ENCODE measurements at regions not wholly inside any gene's neighbourhood (a gene's known extent, or its start where the extent isn't known, plus 50 kb on each side); places are given as distances from the start of the nearest gene placed in this dataset.

- TF ChIP-seq POLR2A (IDR thresholded peaks at IDR 0.05; ENCODE audit: borderline replicate concordance, extremely low read depth, insufficient read depth, insufficient read length) (no peak), REST (IDR thresholded peaks at IDR 0.05; ENCODE audit: low read depth) (no peak), CEBPB (IDR thresholded peaks at IDR 0.05; ENCODE audit: low read depth) (no peak), POLR2AphosphoS5 (IDR thresholded peaks at IDR 0.05; ENCODE audit: low read depth, low read length) (no peak), YY1 (IDR thresholded peaks at IDR 0.05; ENCODE audit: extremely low read depth, insufficient replicate concordance, low read depth, low read length) (no peak)
- TF ChIP-seq, protein P1, sequence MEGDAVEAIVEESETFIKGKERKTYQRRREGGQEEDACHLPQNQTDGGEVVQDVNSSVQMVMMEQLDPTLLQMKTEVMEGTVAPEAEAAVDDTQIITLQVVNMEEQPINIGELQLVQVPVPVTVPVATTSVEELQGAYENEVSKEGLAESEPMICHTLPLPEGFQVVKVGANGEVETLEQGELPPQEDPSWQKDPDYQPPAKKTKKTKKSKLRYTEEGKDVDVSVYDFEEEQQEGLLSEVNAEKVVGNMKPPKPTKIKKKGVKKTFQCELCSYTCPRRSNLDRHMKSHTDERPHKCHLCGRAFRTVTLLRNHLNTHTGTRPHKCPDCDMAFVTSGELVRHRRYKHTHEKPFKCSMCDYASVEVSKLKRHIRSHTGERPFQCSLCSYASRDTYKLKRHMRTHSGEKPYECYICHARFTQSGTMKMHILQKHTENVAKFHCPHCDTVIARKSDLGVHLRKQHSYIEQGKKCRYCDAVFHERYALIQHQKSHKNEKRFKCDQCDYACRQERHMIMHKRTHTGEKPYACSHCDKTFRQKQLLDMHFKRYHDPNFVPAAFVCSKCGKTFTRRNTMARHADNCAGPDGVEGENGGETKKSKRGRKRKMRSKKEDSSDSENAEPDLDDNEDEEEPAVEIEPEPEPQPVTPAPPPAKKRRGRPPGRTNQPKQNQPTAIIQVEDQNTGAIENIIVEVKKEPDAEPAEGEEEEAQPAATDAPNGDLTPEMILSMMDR (IDR thresholded peaks at IDR 0.05 in 2 of 3, conservative IDR thresholded peaks at IDR 0.05 in 1 of 3; ENCODE audit: borderline replicate concordance in 1 of 3, insufficient read depth in 1 of 3, low read depth in 2 of 3, low read length in 2 of 3) = no peak
- TF ChIP-seq, protein P2, sequence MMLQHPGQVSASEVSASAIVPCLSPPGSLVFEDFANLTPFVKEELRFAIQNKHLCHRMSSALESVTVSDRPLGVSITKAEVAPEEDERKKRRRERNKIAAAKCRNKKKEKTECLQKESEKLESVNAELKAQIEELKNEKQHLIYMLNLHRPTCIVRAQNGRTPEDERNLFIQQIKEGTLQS (IDR thresholded peaks at IDR 0.05) = no peak
These were observed 326.3 kb downstream of the AASDHPPT start for GRCh38 chr11:106403751-106404150.
